ENCODE measurements at regions not wholly inside any gene's neighbourhood (a gene's known extent, or its start where the extent isn't known, plus 50 kb on each side); places are given as distances from the start of the nearest gene placed in this dataset.

GRCh38 chr5:8418049-8418426 is 549.1 kb downstream of the MTRR start:
- TF ChIP-seq CTCF (IDR thresholded peaks at IDR 0.05; ENCODE audit: poor library complexity), result no peak
- TF ChIP-seq EZH2 (IDR thresholded peaks at IDR 0.05; ENCODE audit: borderline replicate concordance), result no peak
- TF ChIP-seq EZH2phosphoT487 (IDR thresholded peaks at IDR 0.05; ENCODE audit: low read depth, severe bottlenecking, unreplicated experiment), result no peak
